SK-N-SH (cell line): ENCODE measurements at regions not wholly inside any gene's neighbourhood (a gene's known extent, or its start where the extent isn't known, plus 50 kb on each side); places are given as distances from the start of the nearest gene placed in this dataset.

Experiments
- CTCF ChIA-PET: fragments of 300-600, 350-600 bp; formaldehyde crosslinking; extraction: SDS; loops from one replicate; lab custom pipeline; 2021; lab: Yijun Ruan, JAX
- POLR2A ChIA-PET: fragments of 350-600 bp; sonication (Branson Sonifier 250); formaldehyde crosslinking; extraction: SDS; loops from one replicate; lab custom pipeline; 2020; ENCODE audit warnings: antibody characterized with exemption, inconsistent platforms; lab: Yijun Ruan, JAX
- DNase-seq: peaks from one replicate; pipeline ENCODE4 v3.0.0; 2012
- H2AFZ ChIP-seq: fragments of 200-600 bp; sonication (generic); 2 replicates; pipeline ENCODE4 v1.8.1; 2016; ENCODE audit warnings: antibody characterized with exemption, mild to moderate bottlenecking, low read depth
- H3F3A ChIP-seq: fragments of 200-600 bp; sonication (generic); replicated peaks from 2 replicates; pipeline ENCODE3; 2016; ENCODE audit warnings: antibody characterized with exemption, mild to moderate bottlenecking; ENCODE audit not compliant: insufficient read depth
- H3K27ac ChIP-seq, 2 experiments: fragments of 200-500 bp in 1 of 2; fragments of 200-600 bp in 1 of 2; sonication (Bioruptor generic) in 1 of 2; sonication (generic), shearing (Covaris generic) in 1 of 2; 2 replicates each; pipeline versions ENCODE4 v1.5.1 to v1.6.1; 2014 to 2016; ENCODE audit warnings: low read depth in 2 of 2, inconsistent platforms in 1 of 2, low read length in 1 of 2, mild to moderate bottlenecking in 1 of 2, mixed read lengths in 1 of 2
- H3K27me3 ChIP-seq: fragments of 200-600 bp; sonication (generic), shearing (Covaris generic); 2 replicates; pipeline ENCODE4 v1.6.1; 2016; ENCODE audit warnings: mixed run types; ENCODE audit not compliant: insufficient read depth
- H3K36me3 ChIP-seq, 2 experiments: fragments of 200-500 bp in 1 of 2; fragments of 200-600 bp in 1 of 2; sonication (Bioruptor generic) in 1 of 2; sonication (generic) in 1 of 2; replicated peaks in 1 of 2; 2 replicates each; pipeline versions ENCODE3 to v1.5.1; 2014 to 2016; ENCODE audit warnings: low read length in 1 of 2, mild to moderate bottlenecking in 1 of 2; ENCODE audit not compliant: insufficient read depth in 2 of 2, control insufficient read depth in 1 of 2
- H3K4me1 ChIP-seq, 2 experiments: fragments of 200-500 bp in 1 of 2; fragments of 200-600 bp in 1 of 2; sonication (Bioruptor generic) in 1 of 2; sonication (generic), shearing (Covaris generic) in 1 of 2; 2 replicates each; pipeline versions ENCODE4 v1.5.1 to v1.6.1; 2014 to 2016; ENCODE audit warnings: low read depth in 1 of 2, low read length in 1 of 2, mixed run types in 1 of 2; ENCODE audit not compliant: insufficient read depth in 2 of 2, control insufficient read depth in 1 of 2
- H3K4me2 ChIP-seq: fragments of 200-600 bp; sonication (generic), shearing (Covaris generic); 2 replicates; pipeline ENCODE4 v1.6.1; 2017; ENCODE audit warnings: mixed run types
- H3K4me3 ChIP-seq, 2 experiments: fragments of 200-500 bp in 1 of 2; fragments of 200-600 bp in 1 of 2; sonication (Bioruptor generic) in 1 of 2; sonication (generic), shearing (Covaris generic) in 1 of 2; 2 replicates each; pipeline versions ENCODE4 v1.5.1 to v1.8.1; 2014 to 2016; ENCODE audit warnings: low read depth in 2 of 2, inconsistent platforms in 1 of 2, low read length in 1 of 2, mild to moderate bottlenecking in 1 of 2, mixed read lengths in 1 of 2, moderate library complexity in 1 of 2
- H3K79me2 ChIP-seq: fragments of 200-600 bp; sonication (generic); 2 replicates; pipeline ENCODE4 v1.8.1; 2017; ENCODE audit warnings: mild to moderate bottlenecking; ENCODE audit not compliant: insufficient read depth
- H3K9ac ChIP-seq: fragments of 200-600 bp; sonication (generic); 2 replicates; pipeline ENCODE4 v1.6.1; 2017; ENCODE audit warnings: mixed run types
- H3K9me2 ChIP-seq: fragments of 200-600 bp; sonication (generic); 2 replicates; pipeline ENCODE4 v1.6.1; 2017; ENCODE audit warnings: mixed run types
- H3K9me3 ChIP-seq: fragments of 200-600 bp; sonication (generic); 2 replicates; pipeline ENCODE4 v1.6.1; 2017; ENCODE audit warnings: mixed run types, mild to moderate bottlenecking, moderate library complexity
- H4K20me1 ChIP-seq: fragments of 200-600 bp; sonication (generic); 2 replicates; pipeline ENCODE4 v1.6.1; 2017; ENCODE audit warnings: mild to moderate bottlenecking, mixed run types; ENCODE audit not compliant: insufficient read depth
- ELF1 ChIP-seq: IDR thresholded peaks from 2 replicates; pipeline ENCODE4 v1.4.0; 2012
- EP300 ChIP-seq, 2 experiments: IDR thresholded peaks; 2 replicates each; pipeline versions ENCODE4 v1.4.0 to v1.6.1; 2012; ENCODE audit warnings: borderline replicate concordance in 1 of 2, low read depth in 1 of 2, low read length in 1 of 2
- FOXJ3 ChIP-seq: sonication (generic); formaldehyde crosslinking; IDR thresholded peaks from 2 replicates; pipeline ENCODE4 v1.5.1; 2020; ENCODE audit warnings: mild to moderate bottlenecking, missing genetic modification reagents
- FOXM1 ChIP-seq: IDR thresholded peaks from 2 replicates; pipeline ENCODE4 v1.4.0; 2012; ENCODE audit warnings: low read depth, mild to moderate bottlenecking
- GABPA ChIP-seq: IDR thresholded peaks from 2 replicates; pipeline ENCODE4 v1.4.0; 2012; ENCODE audit warnings: low read depth, mild to moderate bottlenecking
- MEF2A ChIP-seq: IDR thresholded peaks from 2 replicates; pipeline ENCODE4 v1.4.0; 2012; ENCODE audit warnings: low read depth, borderline replicate concordance
- MXI1 ChIP-seq: IDR thresholded peaks from 2 replicates; pipeline ENCODE4 v1.6.1; 2012; ENCODE audit warnings: mild to moderate bottlenecking, low read depth, low read length, improper control_type of control experiment
- NRF1 ChIP-seq: IDR thresholded peaks from 2 replicates; pipeline ENCODE4 v1.6.1; 2012; ENCODE audit warnings: low read depth, mild to moderate bottlenecking, low read length
- RCOR1 ChIP-seq: fragments of 150-350 bp; IDR thresholded peaks from 2 replicates; pipeline ENCODE4 v1.6.1; 2017; ENCODE audit warnings: antibody characterized with exemption, low read length
- SIN3A ChIP-seq: IDR thresholded peaks from 2 replicates; pipeline ENCODE4 v1.6.1; 2012; ENCODE audit warnings: low read depth, mild to moderate bottlenecking, low read length, moderate library complexity, borderline replicate concordance
- TEAD4 ChIP-seq: IDR thresholded peaks from 2 replicates; pipeline ENCODE4 v1.4.0; 2012; ENCODE audit warnings: mild to moderate bottlenecking, borderline replicate concordance; ENCODE audit not compliant: insufficient read depth
- YY1 ChIP-seq: IDR thresholded peaks from 2 replicates; pipeline ENCODE4 v1.4.0; 2012; ENCODE audit warnings: low read depth, mild to moderate bottlenecking
- WGBS: methylation state at CpG from one replicate; pipeline ENCODE4 v1.1.6; 2017; ENCODE audit warnings: low lambda C conversion rate; 5-methylcytosine and 5-hydroxymethylcytosine counted together
- TF ChIP-seq, protein P1 (sequence below): IDR thresholded peaks from 2 replicates; pipeline ENCODE4 v1.4.0; 2012; ENCODE audit warnings: low read depth
- TF ChIP-seq, protein P2 (sequence below): IDR thresholded peaks from 2 replicates; pipeline ENCODE4 v1.6.1; 2012; ENCODE audit warnings: mild to moderate bottlenecking, low read depth, low read length, moderate library complexity
- TF ChIP-seq, protein P3 (sequence below): IDR thresholded peaks from 2 replicates; pipeline ENCODE4 v1.4.0; 2012; ENCODE audit warnings: low read depth, borderline replicate concordance
- TF ChIP-seq, protein P4 (sequence below): fragments of 200-600 bp; sonication (generic); IDR thresholded peaks from 2 replicates; pipeline ENCODE4 v1.6.1; 2017; ENCODE audit warnings: antibody characterized with exemption, mild to moderate bottlenecking, moderate library complexity
- TF ChIP-seq, protein P5 (sequence below): fragments of 150-350 bp; IDR thresholded peaks from 2 replicates; pipeline ENCODE4 v1.6.1; 2016; ENCODE audit warnings: mild to moderate bottlenecking, low read depth, low read length

DNA sequence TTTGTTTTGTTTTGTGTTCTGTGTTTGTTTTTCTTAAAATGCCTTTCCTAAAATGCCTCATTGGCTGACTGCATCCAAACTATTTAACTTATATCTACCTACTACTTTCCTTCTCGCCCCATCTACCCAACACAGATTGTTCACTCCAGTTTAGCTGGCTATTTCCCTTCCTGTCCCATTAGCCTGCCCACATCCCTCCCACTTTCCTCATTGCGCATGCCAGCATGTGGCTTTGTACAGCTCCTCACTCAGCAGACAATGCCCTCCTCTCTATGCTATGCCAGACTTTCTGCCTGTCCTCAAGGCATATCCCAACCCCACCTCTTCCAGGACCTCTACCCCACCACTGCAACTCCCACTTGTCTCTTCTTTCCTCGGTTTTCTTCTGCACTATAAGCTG is 94.7 kb upstream of the C1orf21 start:
- H3K9ac ChIP-seq: no peak overlapping the region
- WGBS: 67% methylated on average over 3 of the region's 3 CpGs
- POLR2A ChIA-PET: no interaction called here
- H3K4me2 ChIP-seq: no peak overlapping the region
- no peaks in the 10 kb centered on the region for H4K20me1 ChIP-seq
- TF ChIP-seq, protein P1, sequence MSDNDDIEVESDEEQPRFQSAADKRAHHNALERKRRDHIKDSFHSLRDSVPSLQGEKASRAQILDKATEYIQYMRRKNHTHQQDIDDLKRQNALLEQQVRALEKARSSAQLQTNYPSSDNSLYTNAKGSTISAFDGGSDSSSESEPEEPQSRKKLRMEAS: no peak
- TF ChIP-seq GABPA (no peak), TEAD4 (no peak), YY1 (no peak), NRF1 (no peak), MEF2A (no peak), SIN3A (no peak), RCOR1 (no peak), FOXM1 (no peak), MXI1 (no peak), FOXJ3 (no peak), EP300 (IDR thresholded peaks at IDR 0.05; ENCODE audit: borderline replicate concordance in 1 of 2, low read depth in 1 of 2, low read length in 1 of 2) (no peak), ELF1 (no peak)
- TF ChIP-seq, protein P2, sequence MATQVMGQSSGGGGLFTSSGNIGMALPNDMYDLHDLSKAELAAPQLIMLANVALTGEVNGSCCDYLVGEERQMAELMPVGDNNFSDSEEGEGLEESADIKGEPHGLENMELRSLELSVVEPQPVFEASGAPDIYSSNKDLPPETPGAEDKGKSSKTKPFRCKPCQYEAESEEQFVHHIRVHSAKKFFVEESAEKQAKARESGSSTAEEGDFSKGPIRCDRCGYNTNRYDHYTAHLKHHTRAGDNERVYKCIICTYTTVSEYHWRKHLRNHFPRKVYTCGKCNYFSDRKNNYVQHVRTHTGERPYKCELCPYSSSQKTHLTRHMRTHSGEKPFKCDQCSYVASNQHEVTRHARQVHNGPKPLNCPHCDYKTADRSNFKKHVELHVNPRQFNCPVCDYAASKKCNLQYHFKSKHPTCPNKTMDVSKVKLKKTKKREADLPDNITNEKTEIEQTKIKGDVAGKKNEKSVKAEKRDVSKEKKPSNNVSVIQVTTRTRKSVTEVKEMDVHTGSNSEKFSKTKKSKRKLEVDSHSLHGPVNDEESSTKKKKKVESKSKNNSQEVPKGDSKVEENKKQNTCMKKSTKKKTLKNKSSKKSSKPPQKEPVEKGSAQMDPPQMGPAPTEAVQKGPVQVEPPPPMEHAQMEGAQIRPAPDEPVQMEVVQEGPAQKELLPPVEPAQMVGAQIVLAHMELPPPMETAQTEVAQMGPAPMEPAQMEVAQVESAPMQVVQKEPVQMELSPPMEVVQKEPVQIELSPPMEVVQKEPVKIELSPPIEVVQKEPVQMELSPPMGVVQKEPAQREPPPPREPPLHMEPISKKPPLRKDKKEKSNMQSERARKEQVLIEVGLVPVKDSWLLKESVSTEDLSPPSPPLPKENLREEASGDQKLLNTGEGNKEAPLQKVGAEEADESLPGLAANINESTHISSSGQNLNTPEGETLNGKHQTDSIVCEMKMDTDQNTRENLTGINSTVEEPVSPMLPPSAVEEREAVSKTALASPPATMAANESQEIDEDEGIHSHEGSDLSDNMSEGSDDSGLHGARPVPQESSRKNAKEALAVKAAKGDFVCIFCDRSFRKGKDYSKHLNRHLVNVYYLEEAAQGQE: no peak
- TF ChIP-seq, protein P3, sequence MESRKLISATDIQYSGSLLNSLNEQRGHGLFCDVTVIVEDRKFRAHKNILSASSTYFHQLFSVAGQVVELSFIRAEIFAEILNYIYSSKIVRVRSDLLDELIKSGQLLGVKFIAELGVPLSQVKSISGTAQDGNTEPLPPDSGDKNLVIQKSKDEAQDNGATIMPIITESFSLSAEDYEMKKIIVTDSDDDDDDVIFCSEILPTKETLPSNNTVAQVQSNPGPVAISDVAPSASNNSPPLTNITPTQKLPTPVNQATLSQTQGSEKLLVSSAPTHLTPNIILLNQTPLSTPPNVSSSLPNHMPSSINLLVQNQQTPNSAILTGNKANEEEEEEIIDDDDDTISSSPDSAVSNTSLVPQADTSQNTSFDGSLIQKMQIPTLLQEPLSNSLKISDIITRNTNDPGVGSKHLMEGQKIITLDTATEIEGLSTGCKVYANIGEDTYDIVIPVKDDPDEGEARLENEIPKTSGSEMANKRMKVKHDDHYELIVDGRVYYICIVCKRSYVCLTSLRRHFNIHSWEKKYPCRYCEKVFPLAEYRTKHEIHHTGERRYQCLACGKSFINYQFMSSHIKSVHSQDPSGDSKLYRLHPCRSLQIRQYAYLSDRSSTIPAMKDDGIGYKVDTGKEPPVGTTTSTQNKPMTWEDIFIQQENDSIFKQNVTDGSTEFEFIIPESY: no peak
- TF ChIP-seq, protein P4, sequence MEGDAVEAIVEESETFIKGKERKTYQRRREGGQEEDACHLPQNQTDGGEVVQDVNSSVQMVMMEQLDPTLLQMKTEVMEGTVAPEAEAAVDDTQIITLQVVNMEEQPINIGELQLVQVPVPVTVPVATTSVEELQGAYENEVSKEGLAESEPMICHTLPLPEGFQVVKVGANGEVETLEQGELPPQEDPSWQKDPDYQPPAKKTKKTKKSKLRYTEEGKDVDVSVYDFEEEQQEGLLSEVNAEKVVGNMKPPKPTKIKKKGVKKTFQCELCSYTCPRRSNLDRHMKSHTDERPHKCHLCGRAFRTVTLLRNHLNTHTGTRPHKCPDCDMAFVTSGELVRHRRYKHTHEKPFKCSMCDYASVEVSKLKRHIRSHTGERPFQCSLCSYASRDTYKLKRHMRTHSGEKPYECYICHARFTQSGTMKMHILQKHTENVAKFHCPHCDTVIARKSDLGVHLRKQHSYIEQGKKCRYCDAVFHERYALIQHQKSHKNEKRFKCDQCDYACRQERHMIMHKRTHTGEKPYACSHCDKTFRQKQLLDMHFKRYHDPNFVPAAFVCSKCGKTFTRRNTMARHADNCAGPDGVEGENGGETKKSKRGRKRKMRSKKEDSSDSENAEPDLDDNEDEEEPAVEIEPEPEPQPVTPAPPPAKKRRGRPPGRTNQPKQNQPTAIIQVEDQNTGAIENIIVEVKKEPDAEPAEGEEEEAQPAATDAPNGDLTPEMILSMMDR: no peak
- TF ChIP-seq, protein P5, sequence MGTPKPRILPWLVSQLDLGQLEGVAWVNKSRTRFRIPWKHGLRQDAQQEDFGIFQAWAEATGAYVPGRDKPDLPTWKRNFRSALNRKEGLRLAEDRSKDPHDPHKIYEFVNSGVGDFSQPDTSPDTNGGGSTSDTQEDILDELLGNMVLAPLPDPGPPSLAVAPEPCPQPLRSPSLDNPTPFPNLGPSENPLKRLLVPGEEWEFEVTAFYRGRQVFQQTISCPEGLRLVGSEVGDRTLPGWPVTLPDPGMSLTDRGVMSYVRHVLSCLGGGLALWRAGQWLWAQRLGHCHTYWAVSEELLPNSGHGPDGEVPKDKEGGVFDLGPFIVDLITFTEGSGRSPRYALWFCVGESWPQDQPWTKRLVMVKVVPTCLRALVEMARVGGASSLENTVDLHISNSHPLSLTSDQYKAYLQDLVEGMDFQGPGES: no peak
- TF ChIP-seq, all 33 proteins: peak for 0
- Histone ChIP-seq H3K4me1 (peaks cover 12 to 14% of the 10 kb centered on the region in 2 experiments), H3K36me3 (no peaks in the 10 kb centered on the region), H3K27ac (no peak overlapping the region), H3K4me3 (no peak overlapping the region), H3K79me2 (no peaks in the 10 kb centered on the region), H2AFZ (no peak overlapping the region), H3K9me2 (no peaks in the 10 kb centered on the region), H3F3A (no peaks in the 10 kb centered on the region), H3K9me3 (no peaks in the 10 kb centered on the region), H3K27me3 (no peaks in the 10 kb centered on the region)
- DNase-seq: no peak
- CTCF ChIA-PET: interaction anchor here (0.6 kb wide), 1 partner anchor 364 kb away, joined by 4 read pairs; no protein-coding TSS in a partner anchor
